Esophagus muscularis mucosa (tissue), 4 donors: ENCODE measurements at regions not wholly inside any gene's neighbourhood (a gene's known extent, or its start where the extent isn't known, plus 50 kb on each side); places are given as distances from the start of the nearest gene placed in this dataset.
"Not testable (repeated sequence)": the region's sequence is repeated elsewhere in the genome, so short reads cannot be mapped to it uniquely, and the experiment has no call there.

Experiments
- DNase-seq: peaks from one replicate; pipeline ENCODE4 v3.0.0-alpha.2; 2017; ENCODE audit errors: extremely low spot score
- H3K27ac ChIP-seq, 4 donors: fragments of 200-600 bp; sonication (generic); replicated peaks in 1 of 4; 1 replicate in 3 of 4; 2 replicates in 1 of 4; pipeline ENCODE4 v1.5.1; 2016 to 2019; ENCODE audit warnings: mild to moderate bottlenecking in 1 of 4
- H3K27me3 ChIP-seq, 4 donors: fragments of 200-600 bp; sonication (generic); one replicate each; pipeline versions ENCODE4 v1.5.1 to v1.6.0; 2016 to 2019
- H3K36me3 ChIP-seq, 4 donors: fragments of 200-600 bp; sonication (generic); one replicate each; pipeline ENCODE4 v1.5.1; 2016 to 2019
- H3K4me1 ChIP-seq, 4 donors: fragments of 200-600 bp; sonication (generic); one replicate each; pipeline ENCODE4 v1.5.1; 2016 to 2019
- H3K4me3 ChIP-seq, 4 donors: fragments of 200-600 bp; sonication (generic); 1 replicate in 2 of 4; 2 replicates in 2 of 4; pipeline ENCODE4 v1.5.1; 2016 to 2019; ENCODE audit warnings: mild to moderate bottlenecking in 4 of 4, moderate library complexity in 1 of 4
- H3K9me3 ChIP-seq, 4 donors: fragments of 200-600 bp; sonication (generic); 1 replicate in 3 of 4; 2 replicates in 1 of 4; pipeline ENCODE4 v1.5.1; 2016 to 2019
- CTCF ChIP-seq, 3 experiments: fragments of 200-600 bp in 2 of 3; fragments of 450-650 bp in 1 of 3; sonication (generic) in 2 of 3; IDR thresholded peaks; one replicate each; pipeline ENCODE4 v1.5.1; 2017 to 2019; ENCODE audit warnings: antibody characterized with exemption in 3 of 3, mild to moderate bottlenecking in 2 of 3, moderate library complexity in 1 of 3
- EP300 ChIP-seq: sonication (generic); formaldehyde crosslinking; IDR thresholded peaks from one replicate; pipeline ENCODE4 v1.6.1; 2017; ENCODE audit warnings: antibody characterized with exemption
- POLR2A ChIP-seq: fragments of 450-650 bp; IDR thresholded peaks from one replicate; pipeline ENCODE4 v1.6.1; 2017; ENCODE audit warnings: antibody characterized with exemption, moderate library complexity, mild to moderate bottlenecking, low read depth
- POLR2AphosphoS5 ChIP-seq, 2 donors: sonication (generic); formaldehyde crosslinking; IDR thresholded peaks; one replicate each; pipeline ENCODE4 v1.6.1; 2017; ENCODE audit warnings: antibody characterized with exemption in 2 of 2
- WGBS: methylation state at CpG from one replicate; pipeline ENCODE4 v1.1.5; 2018; 5-methylcytosine and 5-hydroxymethylcytosine counted together
- intact Hi-C: fragments of 100-400 bp; cut with DNase I; formaldehyde crosslinking; loops from one replicate; pipeline ENCODE4 v1.15.1; 2023

- no peak for DNase-seq
- TF ChIP-seq CTCF (IDR thresholded peaks at IDR 0.05) (no peak), POLR2A (no peak), EP300 (no peak), POLR2AphosphoS5 (IDR thresholded peaks at IDR 0.05) (no peak)
- H3K36me3 ChIP-seq: no peaks in the 10 kb centered on the region
- no peak overlapping the region for H3K27ac ChIP-seq
- H3K4me3 ChIP-seq: no peak overlapping the region
- H3K4me1 ChIP-seq: peaks cover 0 to 8% (median 0%) of the 10 kb centered on the region in 4 donors
- intact Hi-C loops: no loop called here
- WGBS: 49% methylated on average over 2 of the region's 2 CpGs
- H3K9me3 ChIP-seq: no peaks in the 10 kb centered on the region
- no peaks in the 10 kb centered on the region for H3K27me3 ChIP-seq
Observed at GRCh38 chr6:12490904-12491571, 200.9 kb downstream of the EDN1 start.

GRCh38 chr6:12492929-12493328 lies 202.8 kb downstream of the EDN1 start:
- H3K36me3 ChIP-seq, H3K4me3 ChIP-seq, H3K27ac ChIP-seq, DNase-seq, H3K9me3 ChIP-seq, H3K27me3 ChIP-seq, H3K4me1 ChIP-seq, intact Hi-C loops: not testable (repeated sequence)
- 94% methylated on average over 4 of the region's 4 CpGs for WGBS

- Histone ChIP-seq H3K27me3 (no peaks in the 10 kb centered on the region), H3K4me3 (no peak overlapping the region), H3K36me3 (no peaks in the 10 kb centered on the region), H3K9me3 (no peaks in the 10 kb centered on the region), H3K27ac (no peak overlapping the region), H3K4me1 (peaks cover 0 to 8% (median 0%) of the 10 kb centered on the region in 4 donors)
- WGBS: 98% methylated on average over 4 of the region's 4 CpGs
- intact Hi-C loops: no loop called here
- DNase-seq: no peak
- TF ChIP-seq POLR2A (no peak), EP300 (no peak), CTCF (IDR thresholded peaks at IDR 0.05) (no peak), POLR2AphosphoS5 (IDR thresholded peaks at IDR 0.05) (no peak)
Observed at GRCh38 chr6:12493446-12493845, 203.3 kb downstream of the EDN1 start.

- H3K27ac ChIP-seq: no peak overlapping the region
- H3K9me3 ChIP-seq: no peaks in the 10 kb centered on the region
- H3K27me3 ChIP-seq: no peaks in the 10 kb centered on the region
- 99% methylated on average over 6 of the region's 7 CpGs for WGBS
- peaks cover 0 to 8% (median 0%) of the 10 kb centered on the region in 4 donors for H3K4me1 ChIP-seq
- no peaks in the 10 kb centered on the region for H3K36me3 ChIP-seq
- H3K4me3 ChIP-seq: no peak overlapping the region
- intact Hi-C loops: no loop called here
- no peak for DNase-seq
- TF ChIP-seq CTCF (IDR thresholded peaks at IDR 0.05): no peak
- TF ChIP-seq POLR2A: no peak
- TF ChIP-seq POLR2AphosphoS5 (IDR thresholded peaks at IDR 0.05): no peak
- TF ChIP-seq EP300: no peak
Observed at GRCh38 chr6:12494161-12494560, 204.0 kb downstream of the EDN1 start.

- intact Hi-C loops: no loop called here
- DNase-seq: no peak
- no peaks in the 10 kb centered on the region for H3K27me3 ChIP-seq
- no peaks in the 10 kb centered on the region for H3K36me3 ChIP-seq
- no peaks in the 10 kb centered on the region for H3K9me3 ChIP-seq
- H3K27ac ChIP-seq: no peak overlapping the region
- peaks cover 0 to 11% (median 5%) of the 10 kb centered on the region in 4 donors for H3K4me1 ChIP-seq
- no peak overlapping the region for H3K4me3 ChIP-seq
- WGBS: 93% methylated on average over 1 of the region's 1 CpG
- TF ChIP-seq EP300 (no peak), POLR2A (no peak), POLR2AphosphoS5 (IDR thresholded peaks at IDR 0.05) (no peak), CTCF (IDR thresholded peaks at IDR 0.05) (no peak)
Observed at GRCh38 chr6:12501990-12502389, 211.8 kb downstream of the EDN1 start.
